Inferior parietal cortex (tissue), 1 donor: ENCODE measurements at regions not wholly inside any gene's neighbourhood (a gene's known extent, or its start where the extent isn't known, plus 50 kb on each side); places are given as distances from the start of the nearest gene placed in this dataset.
"Not testable (repeated sequence)": the region's sequence is repeated elsewhere in the genome, so short reads cannot be mapped to it uniquely, and the experiment has no call there.

Experiments used
- DNase-seq: peaks from one replicate; pipeline ENCODE4 v3.0.0-alpha.2; 2016; ENCODE audit errors: extremely low spot score

DNA sequence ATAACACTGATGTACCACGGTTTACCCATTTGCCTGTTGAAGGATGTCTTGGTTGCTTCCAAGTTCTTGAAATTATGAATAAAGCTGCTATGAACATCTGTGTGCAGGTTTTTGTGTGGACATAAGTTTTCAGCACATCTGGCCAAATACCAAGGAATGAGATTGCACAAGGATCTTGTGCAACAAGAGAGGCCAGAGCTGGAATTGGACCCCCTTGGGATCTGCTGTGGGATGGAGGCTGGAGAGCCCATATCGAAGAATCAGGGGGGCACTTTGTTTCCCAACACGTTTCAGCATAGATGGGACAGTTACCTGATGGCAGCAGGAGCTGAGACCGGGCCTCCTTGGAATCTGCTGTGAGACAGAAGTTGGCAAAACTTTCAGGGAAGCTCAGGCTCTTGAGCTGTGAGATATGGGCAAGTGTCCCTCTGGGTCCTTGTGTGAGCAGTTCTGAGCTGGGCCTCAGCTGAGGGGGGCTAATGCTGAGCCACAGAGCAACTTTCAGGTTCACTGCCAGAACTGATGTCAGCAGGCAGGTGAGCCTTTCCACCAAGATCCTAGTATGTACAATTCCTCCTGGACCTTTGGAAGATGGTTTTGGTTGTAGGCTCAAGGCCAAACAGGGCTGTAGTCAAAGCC lies 115.2 kb upstream of the RAB18 start:
- DNase-seq: no peak

- DNase-seq: no peak
These were observed 120.2 kb upstream of the RAB18 start for GRCh38 chr10:27383595-27384542.

GRCh38 chr10:27382176-27382575 lies 121.9 kb upstream of the RAB18 start:
- DNase-seq: no peak

DNA sequence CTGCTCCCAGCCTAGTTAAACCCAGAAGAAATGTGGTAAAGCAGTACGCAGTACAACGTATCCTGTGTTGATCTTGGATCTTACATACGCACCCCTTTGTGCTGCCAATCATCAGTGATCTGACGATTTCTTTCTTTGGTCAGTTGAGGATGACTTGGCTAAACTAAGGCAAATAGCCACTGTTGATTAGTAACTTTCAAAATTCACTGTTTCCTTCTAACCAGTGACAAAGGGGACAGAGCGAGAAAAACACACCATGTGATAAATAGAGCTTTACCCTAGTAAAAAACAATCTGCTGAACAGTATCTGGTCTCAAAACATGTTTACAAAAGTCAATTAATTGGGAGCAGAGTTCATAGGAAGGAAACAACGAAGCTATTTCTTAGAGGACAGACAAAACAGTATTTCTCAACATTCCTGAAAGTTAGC lies 123.2 kb upstream of the RAB18 start:
- DNase-seq: no peak

GRCh38 chr10:27379041-27379440 lies 125.1 kb upstream of the RAB18 start:
- DNase-seq: not testable (repeated sequence)

DNA sequence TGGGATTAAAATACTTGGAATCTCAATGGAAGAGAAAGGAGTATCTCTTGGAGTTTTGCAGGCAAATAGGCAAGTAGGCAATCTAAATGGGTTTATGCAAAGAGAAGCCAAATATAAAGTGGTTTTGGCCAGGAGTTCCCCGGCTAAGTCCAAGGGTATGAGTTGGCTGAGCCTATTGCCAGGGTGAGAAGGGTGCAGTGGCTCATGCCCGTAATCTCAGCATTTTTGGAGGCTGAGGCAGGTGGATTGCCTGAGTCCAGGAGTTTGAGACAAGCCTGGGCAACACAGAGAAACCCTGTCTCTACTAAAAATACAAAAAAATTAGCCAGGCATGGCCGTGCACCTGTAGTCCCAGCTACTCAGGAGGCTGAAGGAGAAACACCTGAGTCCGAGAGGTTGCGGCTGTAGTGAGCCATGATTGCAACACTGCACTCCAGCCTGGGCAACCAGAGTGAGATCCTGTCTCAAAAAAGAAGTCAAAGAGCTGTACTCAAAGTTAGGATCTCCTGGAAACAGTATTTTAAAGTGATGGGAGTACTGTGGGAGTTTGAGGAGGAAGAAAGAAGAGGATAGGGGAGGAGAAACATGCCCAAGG lies 130.4 kb upstream of the RAB18 start:
- DNase-seq: no peak

- DNase-seq: no peak
These were observed 131.5 kb upstream of the ACBD5 start for GRCh38 chr10:27372095-27372494.

DNA sequence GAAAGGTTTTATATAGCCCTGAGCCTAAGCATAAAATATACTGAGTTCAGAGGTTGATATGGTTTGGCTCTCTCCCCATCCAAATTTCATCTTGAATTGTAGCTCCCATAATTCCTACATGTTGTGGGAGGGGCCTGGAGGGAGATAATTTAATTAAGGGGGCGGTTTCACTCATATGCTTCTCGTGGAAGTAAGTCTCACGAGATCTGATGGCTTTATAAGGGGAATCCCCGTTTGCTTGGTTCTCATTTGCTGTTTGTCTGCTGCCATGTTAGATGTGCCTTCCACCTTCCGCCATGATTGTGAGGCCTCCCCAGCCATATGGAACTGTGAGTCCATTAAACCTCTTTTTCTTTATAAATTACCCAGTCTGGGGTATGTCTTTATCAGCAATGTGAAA lies 130.8 kb upstream of the ACBD5 start:
- DNase-seq: not testable (repeated sequence)

DNA sequence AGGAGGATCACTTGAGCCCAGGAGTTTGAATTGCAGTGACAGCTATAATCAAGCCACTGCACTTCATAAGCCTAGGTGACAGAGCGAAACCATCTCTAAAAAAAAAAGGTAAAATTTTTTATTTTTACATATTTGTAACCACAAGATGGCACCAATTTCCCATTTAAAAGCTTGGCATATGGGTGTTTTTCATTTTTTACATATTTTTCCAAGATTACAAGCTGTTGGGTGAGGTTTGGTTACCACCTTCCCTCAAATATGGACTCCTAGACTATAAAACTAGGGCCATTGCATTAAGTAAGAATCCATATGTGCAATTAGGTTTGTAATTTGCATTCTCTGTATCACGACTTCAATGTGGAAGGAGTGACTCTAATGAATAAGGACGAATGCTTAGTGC lies 129.3 kb upstream of the ACBD5 start:
- peak; percentile 25 for DNase-seq

DNA sequence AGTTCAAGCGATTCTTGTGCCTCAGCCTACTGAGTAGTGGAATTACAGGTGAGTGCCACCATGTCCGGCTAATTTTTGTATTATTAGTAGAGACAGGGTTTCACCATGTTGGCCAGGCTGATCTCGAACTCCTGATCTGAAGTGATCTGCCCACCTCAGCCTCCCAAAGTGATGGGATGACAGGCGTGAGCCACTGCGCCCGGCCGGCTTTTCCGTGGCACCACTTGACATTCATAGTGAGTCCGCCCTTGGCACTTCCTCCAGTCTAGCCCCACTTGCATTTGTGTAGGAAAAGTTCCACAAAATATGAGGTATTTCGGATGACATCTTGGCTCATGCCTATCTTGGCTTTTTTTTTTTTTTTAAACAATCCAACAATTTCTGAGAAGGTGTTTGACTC lies 128.1 kb upstream of the ACBD5 start:
- DNase-seq: no peak

DNA sequence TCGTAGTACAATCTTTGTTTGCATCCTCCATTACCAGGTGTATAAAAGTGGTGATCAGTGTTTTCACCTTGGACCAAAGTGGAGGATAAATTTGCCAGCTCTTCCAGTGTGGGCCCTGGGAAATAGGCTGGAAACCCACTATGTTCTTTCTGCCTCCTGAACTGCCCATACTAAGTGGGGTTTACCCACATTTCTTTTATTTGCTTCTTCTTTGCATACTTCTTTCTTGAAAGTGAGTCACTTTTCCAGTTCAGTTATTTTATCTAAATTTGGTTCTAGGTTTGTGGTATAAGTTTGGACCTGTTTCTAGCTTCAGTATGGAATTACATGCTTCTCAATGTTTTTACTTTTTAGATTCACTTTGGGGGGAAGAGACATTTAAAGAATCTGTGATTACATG lies 126.2 kb upstream of the ACBD5 start:
- no peak for DNase-seq

DNA sequence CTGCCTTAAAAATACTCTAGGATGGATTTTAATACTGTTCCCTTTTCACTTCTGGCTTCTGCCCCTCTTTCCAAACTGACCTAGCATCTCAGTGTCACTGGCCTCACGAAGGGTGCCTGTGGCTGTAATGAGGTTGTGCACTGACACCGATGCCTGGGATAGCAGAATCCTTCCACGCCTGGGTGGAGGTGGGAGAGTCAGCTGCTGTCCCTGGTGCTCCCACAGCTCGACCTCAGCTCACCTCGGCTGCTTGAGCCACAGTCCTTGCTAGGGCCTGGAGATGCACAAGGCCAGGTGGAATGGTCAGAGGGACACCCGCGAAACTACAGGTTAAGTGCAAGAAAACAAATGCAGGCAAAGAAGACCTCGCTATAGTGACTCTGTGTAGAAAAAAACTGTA lies 123.4 kb upstream of the ACBD5 start:
- no peak for DNase-seq

DNA sequence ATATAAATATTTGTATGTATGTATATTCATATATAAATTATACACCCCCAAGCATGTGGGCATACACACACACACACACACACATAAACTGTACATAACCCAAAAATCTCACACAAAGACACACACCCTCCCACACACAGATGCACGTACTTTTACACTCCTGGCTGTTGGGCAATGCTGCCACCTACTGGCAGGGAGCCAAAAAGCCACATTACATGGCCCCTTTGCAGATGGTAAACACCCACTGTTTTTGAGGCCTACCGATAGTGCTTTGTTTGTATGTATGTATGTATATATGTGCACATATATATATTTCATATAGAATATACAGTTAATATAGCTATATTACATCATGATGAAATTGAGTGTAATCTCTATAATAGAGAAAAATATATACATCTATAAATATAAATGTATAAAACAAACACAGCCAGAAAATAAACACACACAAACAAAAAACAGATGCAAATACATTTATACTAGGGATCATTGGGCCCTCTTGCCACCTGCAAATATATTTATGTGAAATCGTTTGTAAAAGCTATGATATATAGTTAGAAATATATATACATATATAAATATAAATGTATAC lies 120.1 kb upstream of the ACBD5 start:
- DNase-seq: peak; percentile 89

- no peak for DNase-seq
These were observed 119.3 kb upstream of the ACBD5 start for GRCh38 chr10:27359792-27360355.

DNA sequence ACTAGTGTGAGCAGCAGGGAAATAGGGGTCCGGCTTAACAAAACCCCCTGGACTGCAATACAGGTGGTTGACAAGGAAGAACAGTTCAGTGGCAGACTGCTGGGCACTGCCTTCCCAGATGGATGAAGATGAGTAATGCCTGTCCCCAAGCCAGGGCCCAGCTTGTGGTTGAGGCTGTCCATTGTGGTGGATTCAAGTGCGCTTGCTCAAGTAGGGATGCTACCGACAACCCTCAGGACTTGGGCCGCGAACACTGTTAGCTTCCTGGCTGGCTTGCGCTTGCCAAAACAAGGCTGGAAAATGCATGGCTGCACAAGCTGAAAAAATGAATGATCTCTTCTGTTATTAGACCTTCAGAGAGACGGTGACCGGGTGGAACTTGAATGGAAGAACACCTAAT lies 116.1 kb upstream of the ACBD5 start:
- no peak for DNase-seq

GRCh38 chr10:27355918-27356573 lies 115.4 kb upstream of the ACBD5 start:
- DNase-seq: no peak

- DNase-seq: not testable (repeated sequence)
These were observed 114.2 kb upstream of the ACBD5 start for GRCh38 chr10:27354643-27355270.

DNA sequence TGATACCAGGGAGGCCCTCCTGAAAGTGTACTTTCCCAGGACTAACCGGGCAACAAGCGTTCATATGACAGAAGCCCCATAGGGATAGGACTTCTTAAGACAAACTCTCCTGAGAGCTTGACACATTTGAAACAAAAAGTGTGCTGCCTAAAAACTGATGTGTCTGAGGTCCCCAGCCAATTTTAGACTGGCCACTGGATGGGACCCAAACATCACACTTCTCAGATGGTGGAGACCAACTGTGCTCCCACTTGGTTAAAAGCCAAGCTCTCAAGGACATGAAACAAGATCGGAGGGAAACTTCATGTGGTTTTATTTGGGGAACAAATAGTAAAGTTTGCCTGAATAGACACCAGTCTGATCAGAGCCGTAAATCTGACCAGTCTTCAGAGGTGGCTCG lies 113.5 kb upstream of the ACBD5 start:
- not testable (repeated sequence) for DNase-seq

GRCh38 chr10:27349987-27350386 lies 109.4 kb upstream of the ACBD5 start:
- no peak for DNase-seq

DNA sequence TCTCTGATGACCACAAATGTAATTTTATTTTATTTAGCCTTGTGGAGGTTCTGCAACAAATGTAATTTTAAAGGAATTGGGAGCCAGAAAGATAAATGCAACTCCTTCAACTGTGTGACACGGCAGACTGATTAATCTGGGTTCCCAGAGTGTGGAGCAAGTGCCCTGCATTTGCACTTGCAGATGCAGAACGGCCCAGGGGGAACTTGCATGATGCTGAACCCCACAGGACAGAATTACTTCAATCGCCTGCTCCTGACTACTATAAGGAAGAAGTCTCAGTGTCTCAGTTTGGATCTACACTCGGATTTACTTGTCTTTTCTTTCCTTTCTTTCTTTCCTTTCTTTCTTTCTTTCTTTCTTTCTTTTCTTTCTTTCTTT lies 107.2 kb upstream of the ACBD5 start:
- DNase-seq: not testable (repeated sequence)

DNA sequence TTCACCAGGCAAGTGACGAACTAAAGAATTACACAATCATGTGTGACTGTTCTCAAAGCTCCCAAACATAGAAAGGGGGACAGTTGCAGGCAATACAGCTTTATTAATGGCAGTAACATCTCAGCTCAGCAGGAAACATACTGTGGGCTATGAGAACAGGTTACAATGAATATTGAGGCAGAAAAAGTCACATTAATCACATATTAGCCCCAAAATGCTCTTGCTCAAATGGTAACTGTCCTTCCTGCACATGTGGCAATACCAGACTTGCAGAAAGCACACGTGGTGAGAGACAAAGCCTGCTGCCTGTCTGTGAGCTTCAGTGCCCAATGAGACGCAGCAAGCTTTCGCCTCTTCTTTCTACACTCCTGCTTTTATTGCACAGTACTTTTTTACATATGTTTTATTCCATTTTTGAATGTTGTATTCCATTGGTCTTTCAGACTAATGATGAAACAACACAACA lies 104.9 kb upstream of the ACBD5 start:
- DNase-seq: no peak
